ENCODE measurements at regions not wholly inside any gene's neighbourhood (a gene's known extent, or its start where the extent isn't known, plus 50 kb on each side); places are given as distances from the start of the nearest gene placed in this dataset.

- H3K4me3 ChIP-seq (ENCODE audit: severe bottlenecking) = no peak overlapping the region
- DNase-seq (ENCODE audit: low spot score) = no peak
- no peaks in the 10 kb centered on the region for H3K4me1 ChIP-seq (ENCODE audit: insufficient read depth, poor library complexity, severe bottlenecking)
- ATAC-seq (ENCODE audit: low read depth) = no peak
- no peaks in the 10 kb centered on the region for H3K9me3 ChIP-seq (ENCODE audit: severe bottlenecking)
- no peaks in the 10 kb centered on the region for H3K27me3 ChIP-seq (ENCODE audit: insufficient read depth, poor library complexity, severe bottlenecking)
- H3K36me3 ChIP-seq (ENCODE audit: low read depth) = no peaks in the 10 kb centered on the region
- TF ChIP-seq CTCF (IDR thresholded peaks at IDR 0.05; ENCODE audit: poor library complexity, severe bottlenecking) = no peak
- no peak overlapping the region for H3K27ac ChIP-seq (ENCODE audit: poor library complexity, severe bottlenecking)
Observed at GRCh38 chr19:30132343-30133075, 190.5 kb downstream of the URI1 start.

- no peaks in the 10 kb centered on the region for H3K4me1 ChIP-seq (ENCODE audit: insufficient read depth, poor library complexity, severe bottlenecking)
- no peaks in the 10 kb centered on the region for H3K36me3 ChIP-seq (ENCODE audit: low read depth)
- no peak for TF ChIP-seq CTCF (IDR thresholded peaks at IDR 0.05; ENCODE audit: poor library complexity, severe bottlenecking)
- ATAC-seq (ENCODE audit: low read depth) (no peak), DNase-seq (ENCODE audit: low spot score) (no peak)
- H3K27me3 ChIP-seq (ENCODE audit: insufficient read depth, poor library complexity, severe bottlenecking) = no peaks in the 10 kb centered on the region
- no peak overlapping the region for H3K4me3 ChIP-seq (ENCODE audit: severe bottlenecking)
- no peak overlapping the region for H3K27ac ChIP-seq (ENCODE audit: poor library complexity, severe bottlenecking)
- H3K9me3 ChIP-seq (ENCODE audit: severe bottlenecking) = no peaks in the 10 kb centered on the region
Observed at GRCh38 chr19:30133803-30134202, 191.8 kb downstream of the URI1 start.

GRCh38 chr19:30135093-30135757 is 193.2 kb downstream of the URI1 start:
- no peak overlapping the region for H3K27ac ChIP-seq (ENCODE audit: poor library complexity, severe bottlenecking)
- ATAC-seq (ENCODE audit: low read depth) = no peak
- H3K4me1 ChIP-seq (ENCODE audit: insufficient read depth, poor library complexity, severe bottlenecking) = no peaks in the 10 kb centered on the region
- TF ChIP-seq CTCF (IDR thresholded peaks at IDR 0.05; ENCODE audit: poor library complexity, severe bottlenecking) = no peak
- H3K9me3 ChIP-seq (ENCODE audit: severe bottlenecking) = no peaks in the 10 kb centered on the region
- no peak overlapping the region for H3K4me3 ChIP-seq (ENCODE audit: severe bottlenecking)
- no peaks in the 10 kb centered on the region for H3K36me3 ChIP-seq (ENCODE audit: low read depth)
- H3K27me3 ChIP-seq (ENCODE audit: insufficient read depth, poor library complexity, severe bottlenecking) = no peaks in the 10 kb centered on the region
- no peak for DNase-seq (ENCODE audit: low spot score)

GRCh38 chr19:30135797-30136196 is 193.8 kb downstream of the URI1 start:
- ATAC-seq (ENCODE audit: low read depth) = no peak
- no peak for DNase-seq (ENCODE audit: low spot score)
- no peaks in the 10 kb centered on the region for H3K4me1 ChIP-seq (ENCODE audit: insufficient read depth, poor library complexity, severe bottlenecking)
- no peak overlapping the region for H3K4me3 ChIP-seq (ENCODE audit: severe bottlenecking)
- H3K36me3 ChIP-seq (ENCODE audit: low read depth) = no peaks in the 10 kb centered on the region
- no peak for TF ChIP-seq CTCF (IDR thresholded peaks at IDR 0.05; ENCODE audit: poor library complexity, severe bottlenecking)
- no peak overlapping the region for H3K27ac ChIP-seq (ENCODE audit: poor library complexity, severe bottlenecking)
- H3K9me3 ChIP-seq (ENCODE audit: severe bottlenecking) = no peaks in the 10 kb centered on the region
- no peaks in the 10 kb centered on the region for H3K27me3 ChIP-seq (ENCODE audit: insufficient read depth, poor library complexity, severe bottlenecking)

All from RWPE2 (cell line).